ENCODE measurements at regions not wholly inside any gene's neighbourhood (a gene's known extent, or its start where the extent isn't known, plus 50 kb on each side); places are given as distances from the start of the nearest gene placed in this dataset.

DNA sequence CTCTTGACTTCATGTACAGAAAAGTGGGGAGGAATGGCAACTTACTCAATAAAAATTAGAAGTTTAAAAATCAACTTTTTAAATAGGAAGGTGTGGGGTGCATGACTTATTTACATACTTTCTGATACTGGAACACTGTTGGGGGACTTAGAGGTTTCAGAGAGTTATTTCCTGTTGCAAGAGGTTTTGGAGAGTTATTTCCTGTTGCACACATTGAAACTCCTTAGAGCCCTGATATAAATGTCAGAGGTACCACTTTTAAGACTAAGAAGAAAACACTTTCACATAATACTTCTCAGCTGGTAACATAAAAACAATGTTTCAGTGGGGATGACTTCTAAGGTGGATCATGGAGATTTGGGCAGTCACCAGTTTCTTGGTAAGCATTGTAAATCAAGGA, 579.9 kb downstream of the MMUT start:
- no peaks in the 10 kb centered on the region for H3K9me3 Mint-ChIP-seq
- no peaks in the 10 kb centered on the region for H3K4me1 Mint-ChIP-seq
- no peaks in the 10 kb centered on the region for H3K27me3 Mint-ChIP-seq (ENCODE audit: low read depth)
- TF ChIP-seq, protein P1, sequence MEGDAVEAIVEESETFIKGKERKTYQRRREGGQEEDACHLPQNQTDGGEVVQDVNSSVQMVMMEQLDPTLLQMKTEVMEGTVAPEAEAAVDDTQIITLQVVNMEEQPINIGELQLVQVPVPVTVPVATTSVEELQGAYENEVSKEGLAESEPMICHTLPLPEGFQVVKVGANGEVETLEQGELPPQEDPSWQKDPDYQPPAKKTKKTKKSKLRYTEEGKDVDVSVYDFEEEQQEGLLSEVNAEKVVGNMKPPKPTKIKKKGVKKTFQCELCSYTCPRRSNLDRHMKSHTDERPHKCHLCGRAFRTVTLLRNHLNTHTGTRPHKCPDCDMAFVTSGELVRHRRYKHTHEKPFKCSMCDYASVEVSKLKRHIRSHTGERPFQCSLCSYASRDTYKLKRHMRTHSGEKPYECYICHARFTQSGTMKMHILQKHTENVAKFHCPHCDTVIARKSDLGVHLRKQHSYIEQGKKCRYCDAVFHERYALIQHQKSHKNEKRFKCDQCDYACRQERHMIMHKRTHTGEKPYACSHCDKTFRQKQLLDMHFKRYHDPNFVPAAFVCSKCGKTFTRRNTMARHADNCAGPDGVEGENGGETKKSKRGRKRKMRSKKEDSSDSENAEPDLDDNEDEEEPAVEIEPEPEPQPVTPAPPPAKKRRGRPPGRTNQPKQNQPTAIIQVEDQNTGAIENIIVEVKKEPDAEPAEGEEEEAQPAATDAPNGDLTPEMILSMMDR (IDR thresholded peaks at IDR 0.05; ENCODE audit: unreplicated experiment in 3 of 3) = no peak
- no peaks in the 10 kb centered on the region for H3K36me3 Mint-ChIP-seq (ENCODE audit: low read depth)
- H3K4me3 Mint-ChIP-seq = no peak overlapping the region
- no peak overlapping the region for H3K27ac Mint-ChIP-seq

DNA sequence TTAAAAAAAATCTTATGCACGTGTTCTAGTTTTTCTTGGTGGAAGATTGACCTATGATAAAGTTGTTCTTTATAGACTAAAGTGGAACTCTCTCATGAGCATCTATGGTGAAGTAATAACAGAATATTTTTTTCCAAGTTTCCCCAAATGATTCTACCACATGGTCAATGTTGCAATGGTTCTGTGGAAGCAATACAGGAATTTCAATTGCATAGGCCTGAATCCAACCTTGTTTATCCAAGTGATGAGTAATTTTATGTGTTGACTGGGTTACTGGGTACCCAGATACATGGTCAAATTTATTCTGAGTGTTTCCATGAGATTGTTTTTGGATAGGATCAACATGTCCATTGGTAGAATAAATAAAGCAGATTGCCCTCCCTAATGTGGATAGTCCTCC, 581.5 kb downstream of the MMUT start:
- TF ChIP-seq, protein P1 (IDR thresholded peaks at IDR 0.05; ENCODE audit: unreplicated experiment in 3 of 3) = no peak
- H3K9me3 Mint-ChIP-seq = no peaks in the 10 kb centered on the region
- H3K4me3 Mint-ChIP-seq = no peak overlapping the region
- no peaks in the 10 kb centered on the region for H3K27me3 Mint-ChIP-seq (ENCODE audit: low read depth)
- no peak overlapping the region for H3K27ac Mint-ChIP-seq
- no peaks in the 10 kb centered on the region for H3K4me1 Mint-ChIP-seq
- no peaks in the 10 kb centered on the region for H3K36me3 Mint-ChIP-seq (ENCODE audit: low read depth)

DNA sequence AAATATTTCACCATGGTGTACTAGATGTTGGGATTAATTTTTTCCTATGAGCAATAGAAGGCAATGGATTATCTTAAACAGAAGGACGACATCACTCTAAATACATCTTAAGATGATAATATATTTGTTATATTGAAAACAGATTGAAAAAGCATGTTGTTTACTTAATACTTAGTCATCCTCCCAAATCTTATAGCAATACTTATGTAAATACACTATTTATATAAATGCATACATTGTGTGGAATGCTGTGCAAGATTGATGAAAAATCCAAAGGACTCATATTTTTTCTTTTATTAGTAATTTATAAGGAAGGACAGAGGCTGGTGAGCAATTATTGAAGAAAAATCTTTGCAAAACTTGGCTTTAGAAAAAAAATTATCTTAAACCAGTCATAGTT, 593.5 kb downstream of the MMUT start:
- Mint-ChIP-seq H3K4me3 (no peak overlapping the region), H3K27me3 (ENCODE audit: low read depth) (no peaks in the 10 kb centered on the region), H3K36me3 (ENCODE audit: low read depth) (no peaks in the 10 kb centered on the region), H3K27ac (no peak overlapping the region), H3K9me3 (no peaks in the 10 kb centered on the region), H3K4me1 (no peaks in the 10 kb centered on the region)
- TF ChIP-seq, protein P1 (IDR thresholded peaks at IDR 0.05; ENCODE audit: unreplicated experiment in 3 of 3) = no peak

DNA sequence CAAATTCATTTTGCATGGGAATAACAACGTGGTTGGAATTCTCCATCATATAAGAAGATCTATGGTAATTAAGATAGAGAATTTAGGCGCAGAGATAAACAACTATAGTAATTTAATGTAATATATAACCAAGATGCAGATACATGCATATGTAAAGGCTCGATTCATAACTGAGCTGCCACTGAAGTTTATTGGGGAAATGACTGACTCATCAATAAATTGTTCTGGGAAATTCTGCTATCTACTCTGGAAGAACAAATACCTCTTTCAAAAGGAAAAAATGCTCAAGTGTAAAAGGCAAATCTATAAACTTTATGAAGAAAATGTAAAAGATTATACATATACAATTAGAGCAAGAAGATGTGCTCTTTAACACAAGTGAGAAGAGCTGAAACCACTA, 596.4 kb downstream of the MMUT start:
- Mint-ChIP-seq H3K27me3 (ENCODE audit: low read depth) (no peaks in the 10 kb centered on the region), H3K9me3 (peaks cover 2% of the 10 kb centered on the region), H3K36me3 (ENCODE audit: low read depth) (no peaks in the 10 kb centered on the region), H3K4me3 (no peak overlapping the region), H3K4me1 (no peaks in the 10 kb centered on the region), H3K27ac (no peak overlapping the region)
- TF ChIP-seq, protein P1 (IDR thresholded peaks at IDR 0.05; ENCODE audit: unreplicated experiment in 3 of 3) = no peak

DNA sequence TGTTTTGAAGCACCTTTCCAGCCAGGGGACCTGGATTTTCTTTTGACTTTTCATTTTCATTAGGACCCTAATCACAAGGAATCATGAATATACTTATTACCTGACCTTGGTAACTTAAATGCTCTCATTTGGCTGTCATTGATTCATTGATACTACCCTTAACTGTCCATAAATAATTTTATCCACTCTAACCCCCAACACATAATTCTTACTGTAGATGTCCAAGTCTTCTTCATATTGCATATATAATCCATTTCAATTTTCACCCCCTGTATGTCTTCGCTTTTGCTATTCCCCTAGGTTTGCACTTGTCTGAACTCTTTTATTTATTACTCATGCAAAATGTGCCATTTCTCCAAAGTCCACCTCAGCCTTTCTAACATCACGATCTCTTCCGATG, 602.9 kb downstream of the MMUT start:
- no peak overlapping the region for H3K27ac Mint-ChIP-seq
- no peaks in the 10 kb centered on the region for H3K36me3 Mint-ChIP-seq (ENCODE audit: low read depth)
- TF ChIP-seq, protein P1 (IDR thresholded peaks at IDR 0.05; ENCODE audit: unreplicated experiment in 3 of 3) = no peak
- H3K4me1 Mint-ChIP-seq = no peaks in the 10 kb centered on the region
- no peak overlapping the region for H3K4me3 Mint-ChIP-seq
- peaks cover 2% of the 10 kb centered on the region for H3K9me3 Mint-ChIP-seq
- H3K27me3 Mint-ChIP-seq (ENCODE audit: low read depth) = no peaks in the 10 kb centered on the region

DNA sequence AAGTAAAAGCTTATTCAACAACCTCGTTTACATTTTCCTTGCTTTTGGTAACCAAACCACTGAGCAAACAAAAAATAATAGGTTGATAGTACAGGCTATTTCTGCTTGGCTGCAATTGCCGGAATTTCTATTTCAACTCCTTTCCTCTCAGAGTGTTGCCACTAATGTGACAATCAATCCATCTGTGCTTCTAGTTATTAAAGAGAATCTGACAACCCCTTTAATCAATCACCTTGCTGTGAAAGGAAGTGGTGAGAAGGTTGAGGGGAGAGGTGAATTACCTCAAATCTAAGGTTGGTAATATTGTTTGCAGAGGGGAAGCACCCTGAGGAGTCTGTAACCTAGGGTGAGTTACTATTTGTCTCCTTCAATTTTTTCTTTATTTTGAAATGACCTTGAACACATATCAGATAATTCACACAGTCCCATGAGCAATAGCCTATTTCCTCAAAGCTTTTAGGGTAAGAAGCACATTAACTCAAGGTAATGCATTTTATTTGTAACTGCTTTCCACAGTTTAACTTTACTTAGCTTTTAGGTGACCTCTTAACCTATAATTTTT, 603.4 kb downstream of the MMUT start:
- no peaks in the 10 kb centered on the region for H3K4me1 Mint-ChIP-seq
- peaks cover 2% of the 10 kb centered on the region for H3K9me3 Mint-ChIP-seq
- H3K36me3 Mint-ChIP-seq (ENCODE audit: low read depth) = no peaks in the 10 kb centered on the region
- H3K27ac Mint-ChIP-seq = no peak overlapping the region
- no peak overlapping the region for H3K4me3 Mint-ChIP-seq
- TF ChIP-seq, protein P1 (IDR thresholded peaks at IDR 0.05; ENCODE audit: unreplicated experiment in 3 of 3) = no peak
- no peaks in the 10 kb centered on the region for H3K27me3 Mint-ChIP-seq (ENCODE audit: low read depth)

Data from nephron (organoid).